HG02884 (cell line): ENCODE measurements at regions not wholly inside any gene's neighbourhood (a gene's known extent, or its start where the extent isn't known, plus 50 kb on each side); places are given as distances from the start of the nearest gene placed in this dataset.

Source experiments
- ATAC-seq: cut with Tn5 transposase; IDR thresholded peaks from one replicate; pipeline ENCODE4 v1.9.1; 2021; ENCODE audit warnings: mild to moderate bottlenecking, moderate library complexity; ENCODE audit not compliant: unreplicated experiment

- ATAC-seq, result no peak
Measured at GRCh38 chr17:36813357-36813756, 123.9 kb upstream of the LHX1 start.

- ATAC-seq, result no peak
Measured at GRCh38 chr17:36813957-36814563, 123.2 kb upstream of the LHX1 start.

GRCh38 chr17:36814958-36815357 is 122.3 kb upstream of the LHX1 start:
- ATAC-seq, result no peak

GRCh38 chr17:36816214-36816906 is 120.9 kb upstream of the LHX1 start:
- ATAC-seq, result no peak

GRCh38 chr17:36816907-36817288 is 120.4 kb upstream of the LHX1 start:
- ATAC-seq, result no peak

- ATAC-seq, result no peak
Measured at GRCh38 chr17:36817483-36818048, 119.7 kb upstream of the LHX1 start.

GRCh38 chr17:36818134-36818825 is 119.0 kb upstream of the LHX1 start:
- no peak for ATAC-seq

GRCh38 chr17:36823850-36824677 is 113.2 kb upstream of the LHX1 start:
- ATAC-seq, result no peak

- no peak for ATAC-seq
Measured at GRCh38 chr17:36824678-36825101, 112.6 kb upstream of the LHX1 start.

- ATAC-seq, result no peak
Measured at GRCh38 chr17:36825113-36825512, 112.2 kb upstream of the LHX1 start.

GRCh38 chr17:36825521-36825920 is 111.8 kb upstream of the LHX1 start:
- ATAC-seq, result no peak

- no peak for ATAC-seq
Measured at GRCh38 chr17:36825951-36826350, 111.3 kb upstream of the LHX1 start.

- no peak for ATAC-seq
Measured at GRCh38 chr17:36827081-36827480, 110.2 kb upstream of the LHX1 start.

- ATAC-seq, result no peak
Measured at GRCh38 chr17:36829676-36830075, 107.6 kb upstream of the LHX1 start.

GRCh38 chr17:36833279-36833678 is 104.0 kb upstream of the LHX1 start:
- no peak for ATAC-seq

- ATAC-seq, result no peak
Measured at GRCh38 chr17:36835036-36835435, 102.2 kb upstream of the LHX1 start.

GRCh38 chr17:36837195-36837938 is 99.9 kb upstream of the LHX1 start:
- no peak for ATAC-seq

GRCh38 chr17:36837939-36838272 is 99.4 kb upstream of the LHX1 start:
- ATAC-seq, result no peak

GRCh38 chr17:36839256-36839655 is 98.0 kb upstream of the LHX1 start:
- no peak for ATAC-seq

GRCh38 chr17:36840796-36841195 is 96.5 kb upstream of the LHX1 start:
- no peak for ATAC-seq
